Upper lobe of left lung (tissue), 4 donors: ENCODE measurements at regions not wholly inside any gene's neighbourhood (a gene's known extent, or its start where the extent isn't known, plus 50 kb on each side); places are given as distances from the start of the nearest gene placed in this dataset.

Experiments used
- POLR2A ChIP-seq, 4 donors: fragments of 450-650 bp; IDR thresholded peaks; one replicate each; pipeline ENCODE4 v1.5.1; 2016 to 2017; ENCODE audit warnings: antibody characterized with exemption in 4 of 4, mild to moderate bottlenecking in 2 of 4
- POLR2AphosphoS5 ChIP-seq, 2 donors: sonication (generic); formaldehyde crosslinking; IDR thresholded peaks; one replicate each; pipeline ENCODE4 v1.5.1; 2017; ENCODE audit warnings: antibody characterized with exemption in 2 of 2
- TF ChIP-seq, protein P1 (sequence below), 6 experiments: fragments of 450-650 bp in 4 of 6; fragments of 200-600 bp in 2 of 6; sonication (generic) in 2 of 6; IDR thresholded peaks; one replicate each; pipeline ENCODE4 v1.5.1; 2016 to 2019; ENCODE audit warnings: antibody characterized with exemption in 6 of 6

- TF ChIP-seq, protein P1, sequence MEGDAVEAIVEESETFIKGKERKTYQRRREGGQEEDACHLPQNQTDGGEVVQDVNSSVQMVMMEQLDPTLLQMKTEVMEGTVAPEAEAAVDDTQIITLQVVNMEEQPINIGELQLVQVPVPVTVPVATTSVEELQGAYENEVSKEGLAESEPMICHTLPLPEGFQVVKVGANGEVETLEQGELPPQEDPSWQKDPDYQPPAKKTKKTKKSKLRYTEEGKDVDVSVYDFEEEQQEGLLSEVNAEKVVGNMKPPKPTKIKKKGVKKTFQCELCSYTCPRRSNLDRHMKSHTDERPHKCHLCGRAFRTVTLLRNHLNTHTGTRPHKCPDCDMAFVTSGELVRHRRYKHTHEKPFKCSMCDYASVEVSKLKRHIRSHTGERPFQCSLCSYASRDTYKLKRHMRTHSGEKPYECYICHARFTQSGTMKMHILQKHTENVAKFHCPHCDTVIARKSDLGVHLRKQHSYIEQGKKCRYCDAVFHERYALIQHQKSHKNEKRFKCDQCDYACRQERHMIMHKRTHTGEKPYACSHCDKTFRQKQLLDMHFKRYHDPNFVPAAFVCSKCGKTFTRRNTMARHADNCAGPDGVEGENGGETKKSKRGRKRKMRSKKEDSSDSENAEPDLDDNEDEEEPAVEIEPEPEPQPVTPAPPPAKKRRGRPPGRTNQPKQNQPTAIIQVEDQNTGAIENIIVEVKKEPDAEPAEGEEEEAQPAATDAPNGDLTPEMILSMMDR (IDR thresholded peaks at IDR 0.05): no peak
- TF ChIP-seq POLR2AphosphoS5 (IDR thresholded peaks at IDR 0.05) (no peak), POLR2A (IDR thresholded peaks at IDR 0.05) (no peak)
These were observed 287.4 kb downstream of the SMARCA1 start for GRCh38 chrX:129235903-129236302.
